GM19468 (cell line): ENCODE measurements at regions not wholly inside any gene's neighbourhood (a gene's known extent, or its start where the extent isn't known, plus 50 kb on each side); places are given as distances from the start of the nearest gene placed in this dataset.
"Not testable (repeated sequence)": the region's sequence is repeated elsewhere in the genome, so short reads cannot be mapped to it uniquely, and the experiment has no call there.

Source experiments
- ATAC-seq: cut with Tn5 transposase; IDR thresholded peaks from one replicate; pipeline ENCODE4 v1.9.1; 2021; ENCODE audit warnings: mild to moderate bottlenecking, moderate library complexity, moderate number of reproducible peaks; ENCODE audit not compliant: unreplicated experiment; ENCODE audit errors: extremely low read depth

- ATAC-seq, result no peak
Measured at GRCh38 chr11:112529071-112529470, 268.4 kb upstream of the PLET1 start.

GRCh38 chr11:112532506-112532905 lies 271.8 kb upstream of the PLET1 start:
- ATAC-seq, result no peak

- no peak for ATAC-seq
Measured at GRCh38 chr11:112533682-112534081, 273.0 kb upstream of the PLET1 start.

- ATAC-seq, result no peak
Measured at GRCh38 chr11:112534208-112534607, 273.5 kb upstream of the PLET1 start.

GRCh38 chr11:112537026-112537425 lies 276.4 kb upstream of the PLET1 start:
- no peak for ATAC-seq

GRCh38 chr11:112537846-112538330 lies 277.2 kb upstream of the PLET1 start:
- no peak for ATAC-seq

GRCh38 chr11:112538534-112539280 lies 278.0 kb upstream of the PLET1 start:
- ATAC-seq, result no peak

GRCh38 chr11:112539281-112539555 lies 278.6 kb upstream of the PLET1 start:
- not testable (repeated sequence) for ATAC-seq

- no peak for ATAC-seq
Measured at GRCh38 chr11:112539741-112540140, 279.1 kb upstream of the PLET1 start.

- ATAC-seq, result no peak
Measured at GRCh38 chr11:112540261-112540660, 279.6 kb upstream of the PLET1 start.

- ATAC-seq, result no peak
Measured at GRCh38 chr11:112541140-112542046, 280.7 kb upstream of the PLET1 start.

- no peak for ATAC-seq
Measured at GRCh38 chr11:112542479-112542878, 281.8 kb upstream of the PLET1 start.

GRCh38 chr11:112543390-112543789 lies 282.7 kb upstream of the PLET1 start:
- no peak for ATAC-seq

- ATAC-seq, result no peak
Measured at GRCh38 chr11:112548641-112549040, 288.0 kb upstream of the PLET1 start.

- ATAC-seq, result no peak
Measured at GRCh38 chr11:112553205-112553731, 292.6 kb upstream of the PLET1 start.

GRCh38 chr11:112554586-112554985 lies 293.9 kb upstream of the PLET1 start:
- ATAC-seq, result no peak

- no peak for ATAC-seq
Measured at GRCh38 chr11:112555491-112556364, 295.1 kb upstream of the PLET1 start.

GRCh38 chr11:112558691-112559090 lies 298.0 kb upstream of the PLET1 start:
- ATAC-seq, result no peak

- ATAC-seq, result no peak
Measured at GRCh38 chr11:112563808-112564207, 303.1 kb upstream of the PLET1 start.

GRCh38 chr11:112564228-112564955 lies 303.7 kb upstream of the PLET1 start:
- no peak for ATAC-seq
